ENCODE measurements at regions not wholly inside any gene's neighbourhood (a gene's known extent, or its start where the extent isn't known, plus 50 kb on each side); places are given as distances from the start of the nearest gene placed in this dataset.

DNA sequence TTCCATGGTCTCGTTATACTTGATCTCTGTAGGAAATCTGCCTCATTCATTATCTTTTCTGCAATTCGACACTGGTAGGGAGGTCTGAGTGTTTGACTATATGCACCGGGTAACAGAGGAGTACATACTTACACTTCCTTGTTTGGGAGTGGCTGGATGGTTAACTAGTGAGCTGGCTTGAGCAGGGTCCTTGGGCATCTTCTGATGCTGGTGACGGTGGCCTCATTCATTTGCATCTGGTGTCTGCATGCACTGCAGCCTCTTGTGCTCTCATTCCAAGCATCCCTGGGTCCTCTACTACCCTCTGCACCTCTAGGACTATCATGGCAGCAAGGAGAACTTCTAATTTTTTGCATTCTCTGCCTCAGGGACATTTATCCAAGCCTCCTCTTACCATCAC, 100.0 kb upstream of the TCF4 start:
- TF ChIP-seq POLR2A (IDR thresholded peaks at IDR 0.05) (no peak), POLR2AphosphoS5 (IDR thresholded peaks at IDR 0.05) (no peak)
- TF ChIP-seq, protein P1, sequence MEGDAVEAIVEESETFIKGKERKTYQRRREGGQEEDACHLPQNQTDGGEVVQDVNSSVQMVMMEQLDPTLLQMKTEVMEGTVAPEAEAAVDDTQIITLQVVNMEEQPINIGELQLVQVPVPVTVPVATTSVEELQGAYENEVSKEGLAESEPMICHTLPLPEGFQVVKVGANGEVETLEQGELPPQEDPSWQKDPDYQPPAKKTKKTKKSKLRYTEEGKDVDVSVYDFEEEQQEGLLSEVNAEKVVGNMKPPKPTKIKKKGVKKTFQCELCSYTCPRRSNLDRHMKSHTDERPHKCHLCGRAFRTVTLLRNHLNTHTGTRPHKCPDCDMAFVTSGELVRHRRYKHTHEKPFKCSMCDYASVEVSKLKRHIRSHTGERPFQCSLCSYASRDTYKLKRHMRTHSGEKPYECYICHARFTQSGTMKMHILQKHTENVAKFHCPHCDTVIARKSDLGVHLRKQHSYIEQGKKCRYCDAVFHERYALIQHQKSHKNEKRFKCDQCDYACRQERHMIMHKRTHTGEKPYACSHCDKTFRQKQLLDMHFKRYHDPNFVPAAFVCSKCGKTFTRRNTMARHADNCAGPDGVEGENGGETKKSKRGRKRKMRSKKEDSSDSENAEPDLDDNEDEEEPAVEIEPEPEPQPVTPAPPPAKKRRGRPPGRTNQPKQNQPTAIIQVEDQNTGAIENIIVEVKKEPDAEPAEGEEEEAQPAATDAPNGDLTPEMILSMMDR (IDR thresholded peaks at IDR 0.05), result no peak

Data from sigmoid colon (tissue), 4 donors.